IMR-90 (cell line): ENCODE measurements at regions not wholly inside any gene's neighbourhood (a gene's known extent, or its start where the extent isn't known, plus 50 kb on each side); places are given as distances from the start of the nearest gene placed in this dataset.

Experiments
- ATAC-seq: fragments of 200-7000 bp; cut with Tn5 transposase; 2 replicates; pipeline ENCODE4 v1.9.1; 2020; ENCODE audit warnings: low read depth, mild to moderate bottlenecking, moderate library complexity
- BruUV-seq: library from RNA; stranded (reverse); fragments of 400-500 nt; replicated peaks from 2 replicates; lab custom pipeline; 2021; lab: Mats Ljungman, UMichigan
- CTCF ChIA-PET: fragments of 300-600 bp; formaldehyde crosslinking; extraction: SDS; loops from one replicate; lab custom pipeline; 2021; ENCODE audit warnings: antibody characterized with exemption; lab: Yijun Ruan, JAX
- POLR2A ChIA-PET: fragments of 300-600 bp; sonication (Branson Sonifier 250); formaldehyde crosslinking; loops from one replicate; lab custom pipeline; 2022; ENCODE audit warnings: antibody characterized with exemption; ENCODE audit not compliant: unreplicated experiment; lab: Charles Lee
- DNase-seq: peaks from one replicate; pipeline ENCODE4 v3.0.0; 2013
- H2AFZ ChIP-seq: replicated peaks from 2 replicates; pipeline ENCODE3; 2013; ENCODE audit warnings: low read length, mild to moderate bottlenecking; ENCODE audit not compliant: poor library complexity
- H2AK5ac ChIP-seq: 2 replicates; pipeline ENCODE4 v1.6.1; 2013; ENCODE audit warnings: low read depth, low read length, inconsistent platforms
- H2AK9ac ChIP-seq: replicated peaks from 2 replicates; pipeline ENCODE3; 2013; ENCODE audit warnings: mild to moderate bottlenecking, low read depth, low read length, moderate library complexity; ENCODE audit not compliant: poor library complexity
- H2BK120ac ChIP-seq: 2 replicates; pipeline ENCODE4 v1.6.1; 2013; ENCODE audit warnings: low read depth, low read length, inconsistent platforms
- H2BK15ac ChIP-seq: 3 replicates; pipeline ENCODE4 v1.6.1; 2013; ENCODE audit warnings: low read depth, low read length, inconsistent platforms
- H2BK20ac ChIP-seq: 2 replicates; pipeline ENCODE4 v1.6.1; 2013; ENCODE audit warnings: low read depth, mild to moderate bottlenecking, inconsistent platforms, low read length, moderate library complexity
- H2BK5ac ChIP-seq: 2 replicates; pipeline ENCODE4 v1.6.1; 2013; ENCODE audit warnings: mild to moderate bottlenecking, low read depth, low read length, inconsistent platforms; ENCODE audit not compliant: poor library complexity, severe bottlenecking
- H3K14ac ChIP-seq: replicated peaks from 2 replicates; pipeline ENCODE4 v1.6.1; 2013; ENCODE audit warnings: low read depth, low read length, inconsistent platforms
- H3K18ac ChIP-seq: 2 replicates; pipeline ENCODE4 v1.6.1; 2013; ENCODE audit warnings: low read depth, low read length, control low read depth
- H3K23ac ChIP-seq: 2 replicates; pipeline ENCODE4 v1.6.1; 2013; ENCODE audit warnings: low read depth, low read length, inconsistent platforms
- H3K27ac ChIP-seq: 2 replicates; pipeline ENCODE4 v1.5.1; 2013; ENCODE audit warnings: mild to moderate bottlenecking, control low read depth, low read length; ENCODE audit not compliant: insufficient read depth
- H3K27me3 ChIP-seq: 2 replicates; pipeline ENCODE4 v1.6.1; 2013; ENCODE audit warnings: low read length; ENCODE audit not compliant: control insufficient read depth, insufficient read depth
- H3K36me3 ChIP-seq: 2 replicates; pipeline ENCODE4 v1.6.1; 2013; ENCODE audit warnings: low read length, mixed read lengths; ENCODE audit not compliant: control insufficient read depth, insufficient read depth
- H3K4ac ChIP-seq: 2 replicates; pipeline ENCODE4 v1.6.1; 2013; ENCODE audit warnings: low read depth, low read length, inconsistent platforms
- H3K4me1 ChIP-seq: 2 replicates; pipeline ENCODE4 v1.6.1; 2013; ENCODE audit warnings: low read length, mixed read lengths; ENCODE audit not compliant: control insufficient read depth, insufficient read depth
- H3K4me2 ChIP-seq: 2 replicates; pipeline ENCODE4 v1.6.1; 2013; ENCODE audit warnings: low read depth, mild to moderate bottlenecking, control low read depth, low read length, moderate library complexity
- H3K4me3 ChIP-seq: 2 replicates; pipeline ENCODE4 v1.5.1; 2013; ENCODE audit warnings: low read depth, mild to moderate bottlenecking, control low read depth, low read length, moderate library complexity; ENCODE audit not compliant: insufficient read depth
- H3K56ac ChIP-seq: 2 replicates; pipeline ENCODE4 v1.6.1; 2013; ENCODE audit warnings: low read length, inconsistent platforms; ENCODE audit not compliant: insufficient read depth; ENCODE audit errors: extremely low read depth
- H3K79me1 ChIP-seq, 2 experiments: 2 replicates each; pipeline ENCODE4 v1.6.1; 2013; ENCODE audit warnings: low read length in 2 of 2, inconsistent platforms in 1 of 2, low read depth in 1 of 2
- H3K9ac ChIP-seq: 2 replicates; pipeline ENCODE4 v1.6.1; 2013; ENCODE audit warnings: low read depth, low read length, control low read depth
- H3K9me1 ChIP-seq: 2 replicates; pipeline ENCODE4 v1.6.1; 2013; ENCODE audit warnings: low read length, inconsistent platforms; ENCODE audit not compliant: insufficient read depth
- H3K9me3 ChIP-seq: 2 replicates; pipeline ENCODE4 v1.6.1; 2013; ENCODE audit warnings: low read length; ENCODE audit not compliant: control insufficient read depth, insufficient read depth
- H4K20me1 ChIP-seq: 2 replicates; pipeline ENCODE4 v1.6.1; 2013; ENCODE audit warnings: low read length, inconsistent platforms; ENCODE audit not compliant: insufficient read depth
- H4K5ac ChIP-seq: 2 replicates; pipeline ENCODE4 v1.6.1; 2013; ENCODE audit warnings: mild to moderate bottlenecking, low read depth, low read length, control low read depth
- H4K8ac ChIP-seq, 2 experiments: 2 replicates each; pipeline ENCODE4 v1.6.1; 2013; ENCODE audit warnings: low read depth in 2 of 2, low read length in 2 of 2, control low read depth in 1 of 2, inconsistent platforms in 1 of 2
- H4K91ac ChIP-seq: 2 replicates; pipeline ENCODE4 v1.6.1; 2013; ENCODE audit warnings: low read depth, low read length, inconsistent platforms; ENCODE audit not compliant: insufficient read depth
- BHLHE40 ChIP-seq: fragments of 150-350 bp; IDR thresholded peaks from 2 replicates; pipeline ENCODE4 v1.6.1; 2016; ENCODE audit warnings: mild to moderate bottlenecking, low read depth, low read length
- MAZ ChIP-seq: IDR thresholded peaks from 2 replicates; pipeline ENCODE4 v1.6.1; 2012; ENCODE audit warnings: low read depth, mild to moderate bottlenecking, low read length, improper control_type of control experiment, moderate library complexity, borderline replicate concordance
- NFE2L2 ChIP-seq: fragments of 150-350 bp; IDR thresholded peaks from 2 replicates; pipeline ENCODE4 v1.6.1; 2016; ENCODE audit warnings: low read depth, mild to moderate bottlenecking, low read length
- POLR2A ChIP-seq: IDR thresholded peaks from 2 replicates; pipeline ENCODE4 v1.6.1; 2012; ENCODE audit warnings: mild to moderate bottlenecking, low read depth, low read length
- RFX5 ChIP-seq: IDR thresholded peaks from 2 replicates; pipeline ENCODE4 v1.8.0; 2012; ENCODE audit warnings: low read depth, mild to moderate bottlenecking, low read length, moderate library complexity
- SMC3 ChIP-seq: fragments of 150-350 bp; IDR thresholded peaks from 2 replicates; pipeline ENCODE4 v1.6.1; 2016; ENCODE audit warnings: low read depth, mild to moderate bottlenecking, antibody characterized with exemption, low read length, moderate library complexity
- whole genome bisulfite sequencing, 2 experiments: methylation state at CpG; one replicate each; pipeline versions ENCODE4 v1.1.5 to v1.1.7; 2013; ENCODE audit warnings: missing lambda C conversion rate in 2 of 2; ENCODE audit not compliant: insufficient read length in 1 of 2; ENCODE audit errors: extremely low coverage in 2 of 2; 5-methylcytosine and 5-hydroxymethylcytosine counted together
- dilution Hi-C: fragments of 300-500 bp; cut with HindIII; formaldehyde crosslinking; loops from one replicate; pipeline ENCODE4 v1.14.3; 2018; ENCODE audit warnings: low sequenced_read_pairs; ENCODE audit not compliant: unreplicated experiment
- in situ Hi-C: fragments of 300-500 bp; cut with MboI; formaldehyde crosslinking; loops from 3 replicates; pipeline ENCODE4 v1.14.3; 2019; ENCODE audit warnings: low sequenced_read_pairs, inconsistent platforms, mixed read lengths
- intact Hi-C: fragments of 100-400 bp; cut with micrococcal nuclease; formaldehyde crosslinking; loops from 2 replicates; pipeline ENCODE4 v1.10.0; 2022
- TF ChIP-seq, protein P1 (sequence below): fragments of 150-350 bp; IDR thresholded peaks from 2 replicates; pipeline ENCODE4 v1.6.1; 2016; ENCODE audit warnings: low read depth, mild to moderate bottlenecking, low read length, moderate library complexity, borderline replicate concordance

DNA sequence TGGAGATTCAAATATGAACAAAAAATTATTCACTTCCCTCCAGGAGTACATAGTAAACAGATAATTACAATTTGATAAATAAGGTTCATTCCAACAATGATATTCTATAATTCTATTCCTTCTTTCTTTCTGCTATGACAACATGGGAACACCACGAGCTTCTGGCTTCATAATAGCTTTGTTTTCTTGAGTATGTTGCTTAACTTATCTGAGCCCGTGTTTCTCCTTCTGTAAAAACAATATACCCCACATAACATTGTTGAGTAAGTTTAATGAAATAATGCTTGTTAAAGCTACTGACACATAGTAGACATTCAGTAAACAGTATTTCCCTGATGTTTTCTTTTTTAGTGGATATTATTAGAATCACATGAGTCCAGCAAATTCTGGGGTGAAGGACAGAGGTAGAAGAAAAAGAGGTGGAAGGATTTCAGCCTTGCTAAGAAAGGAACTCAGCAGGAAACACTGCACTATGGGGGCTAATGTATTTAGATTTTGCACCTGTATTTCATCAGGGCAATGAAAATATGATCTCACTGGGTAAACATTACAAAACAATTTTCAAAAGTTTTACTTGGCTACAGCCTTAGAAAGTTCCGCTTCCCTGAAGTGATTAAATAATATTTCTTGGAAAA is 430.8 kb upstream of the C1orf87 start:
- H3K4ac ChIP-seq, result no peak overlapping the region
- no peak overlapping the region for H3K56ac ChIP-seq
- no peak overlapping the region for H2AK5ac ChIP-seq
- H3K9ac ChIP-seq, result no peak overlapping the region
- no peaks in the 10 kb centered on the region for H3K36me3 ChIP-seq
- intact Hi-C loops (no loop called here), dilution Hi-C loops (no loop called here), in situ Hi-C loops (no loop called here)
- no peak overlapping the region for H4K8ac ChIP-seq
- no CpG with 5 or more reads among the region's 3 CpGs for WGBS, 2 experiments
- H2AK9ac ChIP-seq, result no peak overlapping the region
- no peak overlapping the region for H3K14ac ChIP-seq
- CTCF ChIA-PET, result no interaction called here
- no peaks in the 10 kb centered on the region for H4K20me1 ChIP-seq
- no peak overlapping the region for H4K91ac ChIP-seq
- H3K4me2 ChIP-seq, result no peak overlapping the region
- no peak overlapping the region for H2BK5ac ChIP-seq
- H4K5ac ChIP-seq, result no peak overlapping the region
- TF ChIP-seq MAZ (no peak), NFE2L2 (no peak), RFX5 (no peak), POLR2A (no peak), BHLHE40 (no peak), SMC3 (no peak)
- TF ChIP-seq, protein P1, sequence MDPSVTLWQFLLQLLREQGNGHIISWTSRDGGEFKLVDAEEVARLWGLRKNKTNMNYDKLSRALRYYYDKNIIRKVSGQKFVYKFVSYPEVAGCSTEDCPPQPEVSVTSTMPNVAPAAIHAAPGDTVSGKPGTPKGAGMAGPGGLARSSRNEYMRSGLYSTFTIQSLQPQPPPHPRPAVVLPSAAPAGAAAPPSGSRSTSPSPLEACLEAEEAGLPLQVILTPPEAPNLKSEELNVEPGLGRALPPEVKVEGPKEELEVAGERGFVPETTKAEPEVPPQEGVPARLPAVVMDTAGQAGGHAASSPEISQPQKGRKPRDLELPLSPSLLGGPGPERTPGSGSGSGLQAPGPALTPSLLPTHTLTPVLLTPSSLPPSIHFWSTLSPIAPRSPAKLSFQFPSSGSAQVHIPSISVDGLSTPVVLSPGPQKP, result no peak
- H3K9me1 ChIP-seq, result no peaks in the 10 kb centered on the region
- no peak overlapping the region for H2BK15ac ChIP-seq
- H3K18ac ChIP-seq, result no peak overlapping the region
- H3K23ac ChIP-seq, result no peak overlapping the region
- H3K4me3 ChIP-seq, result no peak overlapping the region
- H3K27ac ChIP-seq, result no peak overlapping the region
- no peak overlapping the region for H2BK120ac ChIP-seq
- no peak for DNase-seq
- H3K79me1 ChIP-seq, result no peaks in the 10 kb centered on the region
- no peak overlapping the region for H2BK20ac ChIP-seq
- peaks cover 5% of the 10 kb centered on the region for H3K9me3 ChIP-seq
- no peaks in the 10 kb centered on the region for H3K4me1 ChIP-seq
- POLR2A ChIA-PET, result no interaction called here
- H2AFZ ChIP-seq, result no peak overlapping the region
- no TSS peak for BruUV-seq
- no peaks in the 10 kb centered on the region for H3K27me3 ChIP-seq
- no peak for ATAC-seq
